NCI-H187 (cell line): ENCODE measurements at regions not wholly inside any gene's neighbourhood (a gene's known extent, or its start where the extent isn't known, plus 50 kb on each side); places are given as distances from the start of the nearest gene placed in this dataset.
"Not testable (repeated sequence)": the region's sequence is repeated elsewhere in the genome, so short reads cannot be mapped to it uniquely, and the experiment has no call there.

ENCODE experiments used
- DNase-seq, 2 experiments: peaks; one replicate each; lab custom pipeline; 2025; lab: John Stamatoyannopoulos, UW

GRCh38 chr5:71905834-71906711 lies 187.0 kb downstream of the CARTPT start:
- DNase-seq: no peak

DNA sequence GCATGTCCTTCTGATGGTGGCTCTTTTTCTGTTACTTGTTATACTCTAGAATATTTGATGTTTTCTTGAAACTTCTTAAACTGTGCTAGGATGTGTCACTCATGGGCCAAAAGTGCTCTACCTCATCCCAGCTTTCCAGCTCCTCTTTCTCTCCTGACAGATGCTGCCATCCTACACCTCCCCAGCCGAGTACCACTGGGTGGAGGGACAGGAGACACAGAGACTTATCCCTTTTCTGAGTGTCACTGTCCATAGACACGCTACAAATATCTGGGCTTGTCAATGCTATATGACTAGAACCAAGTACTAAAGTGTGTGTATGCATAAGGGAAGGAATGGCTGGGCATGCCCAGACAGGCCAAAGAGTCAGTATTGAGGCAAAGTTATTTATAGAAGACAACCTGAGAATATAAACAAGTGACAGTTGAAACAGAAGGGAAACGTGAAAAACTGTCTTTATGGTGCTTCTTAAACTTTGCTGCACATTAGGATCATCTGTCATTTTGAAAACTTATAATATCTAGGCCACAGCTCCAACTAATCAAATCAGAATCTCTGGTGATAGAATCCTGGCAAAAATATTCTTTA lies 188.0 kb downstream of the CARTPT start:
- DNase-seq: no peak

GRCh38 chr5:71907608-71908145 lies 188.6 kb downstream of the CARTPT start:
- no peak for DNase-seq

DNA sequence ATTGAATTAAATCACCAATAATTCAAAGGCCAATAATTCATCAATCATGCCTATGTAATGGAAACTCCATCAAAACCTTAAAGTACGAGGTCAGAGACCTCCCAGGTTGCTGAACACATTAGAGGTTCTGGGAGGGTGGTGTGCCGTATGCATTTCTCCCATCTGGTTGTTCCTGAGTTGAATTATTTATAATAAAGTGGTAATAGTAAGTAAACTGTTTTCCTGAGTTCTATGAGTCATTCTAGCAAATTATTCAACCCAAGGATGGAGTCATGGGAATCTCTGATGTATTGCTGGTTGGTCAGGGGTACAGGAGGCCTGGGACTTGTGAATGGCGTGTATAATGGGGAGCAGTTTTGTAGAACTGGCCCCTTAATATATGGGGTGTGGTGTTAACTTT lies 191.7 kb downstream of the CARTPT start:
- DNase-seq: no peak

DNA sequence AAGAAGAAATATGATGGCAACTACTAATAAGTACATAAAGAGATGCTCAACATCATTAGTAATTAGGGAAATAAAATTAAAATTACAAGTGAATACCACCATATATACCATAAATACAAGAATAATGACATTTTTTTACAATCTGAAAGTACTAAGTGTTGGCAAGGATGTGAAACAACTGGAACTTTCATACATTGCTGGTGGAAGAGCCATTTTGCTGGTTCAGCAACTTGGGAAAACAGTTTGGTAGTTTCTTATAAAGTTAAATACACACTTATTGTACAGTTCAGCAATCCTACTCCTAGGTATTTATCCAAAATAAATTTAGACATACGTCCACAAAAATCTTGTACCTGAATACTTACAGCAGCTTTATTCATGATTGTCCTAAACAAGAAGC lies 192.9 kb downstream of the CARTPT start:
- DNase-seq: no peak

GRCh38 chr5:71914281-71914680 lies 193.0 kb upstream of the MAP1B start:
- no peak for DNase-seq

DNA sequence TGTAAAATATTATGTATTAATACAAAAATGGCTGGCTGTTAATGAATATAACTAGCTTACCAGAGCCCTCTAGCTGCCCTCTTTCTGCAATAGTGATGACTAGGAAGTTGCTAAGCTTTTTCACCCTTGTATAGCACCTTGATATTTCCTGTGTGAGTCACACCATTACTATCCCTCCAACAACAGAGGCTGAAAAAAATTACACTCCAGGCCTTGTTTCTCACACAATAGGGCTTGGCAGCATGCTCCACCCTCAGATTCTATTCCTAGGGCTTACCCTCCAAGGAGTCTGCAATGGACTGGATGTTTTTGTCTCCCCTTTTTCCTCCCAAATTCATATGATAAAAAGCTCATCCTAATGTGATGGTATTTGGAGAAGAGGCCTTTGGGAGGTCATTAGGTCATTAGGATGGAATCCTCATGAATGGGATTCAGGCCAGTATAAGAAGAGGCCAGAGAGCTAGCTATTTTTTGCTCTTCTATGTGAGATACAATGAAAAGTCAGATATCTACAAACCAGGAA lies 184.6 kb upstream of the MAP1B start:
- no peak for DNase-seq

- DNase-seq: no peak
Measured at GRCh38 chr5:71923755-71924154, 183.5 kb upstream of the MAP1B start.

GRCh38 chr5:71924325-71924724 lies 182.9 kb upstream of the MAP1B start:
- no peak for DNase-seq

DNA sequence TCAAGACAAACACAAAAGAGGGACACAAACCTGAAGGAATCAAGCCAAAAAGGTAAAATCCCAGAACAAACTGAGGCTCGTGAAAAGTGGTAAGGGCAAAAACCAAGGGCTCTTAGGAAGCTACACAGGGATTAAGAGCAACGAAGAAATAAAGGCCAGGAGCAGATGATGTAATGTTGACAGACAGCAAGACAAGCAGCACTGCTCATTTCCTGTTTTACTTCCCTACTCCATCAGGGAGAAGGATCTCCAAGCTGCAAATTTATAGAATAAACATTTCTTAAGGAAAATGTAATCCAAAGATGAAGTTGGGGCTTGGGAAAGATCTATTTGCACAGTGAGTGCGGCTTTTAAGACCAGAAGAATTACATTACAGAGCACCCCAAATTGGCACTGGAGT lies 182.3 kb upstream of the MAP1B start:
- no peak for DNase-seq

GRCh38 chr5:71925608-71926091 lies 181.6 kb upstream of the MAP1B start:
- DNase-seq: no peak

- no peak for DNase-seq
Measured at GRCh38 chr5:71929003-71929402, 178.3 kb upstream of the MAP1B start.

- DNase-seq: not testable (repeated sequence)
Measured at GRCh38 chr5:71930554-71930953, 176.7 kb upstream of the MAP1B start.

- DNase-seq: no peak
Measured at GRCh38 chr5:71932131-71932654, 175.1 kb upstream of the MAP1B start.

- DNase-seq: peak in 1 of 2 experiments; percentile 5
Measured at GRCh38 chr5:71932655-71933338, 174.5 kb upstream of the MAP1B start.

GRCh38 chr5:71934322-71934721 lies 173.0 kb upstream of the MAP1B start:
- DNase-seq: no peak

- peak in 1 of 2 experiments; percentile 2 for DNase-seq
Measured at GRCh38 chr5:71937921-71938698, 169.2 kb upstream of the MAP1B start.

DNA sequence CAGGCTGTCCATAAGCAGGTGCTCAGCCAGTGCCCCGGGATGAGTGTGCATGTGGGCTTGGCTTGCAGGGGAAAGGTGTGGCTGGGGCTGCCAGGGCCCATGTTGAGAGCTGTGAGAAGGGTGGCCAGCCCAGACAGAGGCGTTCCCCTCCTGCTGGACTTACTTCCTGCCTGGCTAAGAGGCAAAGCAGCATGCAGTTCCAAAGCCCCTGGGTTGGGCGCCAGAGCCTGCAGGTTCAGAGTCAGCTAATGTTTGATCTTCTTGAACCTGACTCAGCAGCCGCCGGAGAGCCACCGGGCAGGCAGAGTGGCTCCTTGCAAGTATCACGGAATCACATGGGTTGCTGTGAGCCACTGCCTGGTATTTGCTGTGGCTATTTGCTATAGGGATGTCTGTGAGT lies 168.4 kb upstream of the MAP1B start:
- peak; percentile 49 to 71 for DNase-seq

GRCh38 chr5:71939452-71940230 lies 167.6 kb upstream of the MAP1B start:
- DNase-seq: peak in 1 of 2 experiments; percentile 49

DNA sequence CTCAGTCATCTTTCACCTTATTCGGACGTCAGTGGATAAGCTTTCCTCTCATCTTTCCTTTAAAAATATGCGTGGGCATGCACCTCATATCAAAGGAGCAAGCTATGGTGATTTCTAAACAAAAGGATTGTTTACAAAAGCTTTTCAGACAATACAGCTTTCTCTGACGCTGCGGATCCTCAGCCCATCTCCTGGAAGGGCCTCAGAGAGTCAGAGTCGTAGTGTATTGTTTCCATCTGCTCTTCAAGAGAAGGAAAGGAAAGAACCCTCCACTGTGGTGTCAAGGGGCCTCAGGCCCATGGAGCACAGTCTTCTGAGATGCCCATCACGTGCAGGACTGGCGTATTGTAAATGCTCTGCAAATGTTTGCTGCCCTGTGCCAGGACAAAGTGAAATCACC lies 163.4 kb upstream of the MAP1B start:
- DNase-seq: no peak
